Left lung (tissue), 4 donors: ENCODE measurements at regions not wholly inside any gene's neighbourhood (a gene's known extent, or its start where the extent isn't known, plus 50 kb on each side); places are given as distances from the start of the nearest gene placed in this dataset.

Source experiments
- ATAC-seq: fragments of 200-7000 bp; cut with Tn5 transposase; one replicate; pipeline ENCODE4 v1.9.1; 2020; ENCODE audit warnings: moderate library complexity
- DNase-seq, 4 donors: peaks; one replicate each; pipeline ENCODE4 v3.0.0-alpha.2; 2013 to 2020
- H3K27ac ChIP-seq, 2 donors: fragments of 200-600 bp; sonication (generic) in 1 of 2; one replicate each; pipeline versions ENCODE4 v1.5.0 to v1.8.0; 2020 to 2021
- H3K27me3 ChIP-seq, 2 donors: fragments of 200-600 bp; sonication (generic) in 1 of 2; one replicate each; pipeline versions ENCODE4 v1.5.0 to v1.8.0; 2020 to 2021
- H3K36me3 ChIP-seq, 2 donors: fragments of 200-600 bp; sonication (generic) in 1 of 2; one replicate each; pipeline versions ENCODE4 v1.5.0 to v1.8.0; 2020 to 2021
- H3K4me1 ChIP-seq, 2 donors: fragments of 200-600 bp; one replicate each; pipeline ENCODE4 v1.8.0; 2021
- H3K4me3 ChIP-seq, 2 donors: fragments of 200-600 bp; sonication (generic) in 1 of 2; one replicate each; pipeline versions ENCODE4 v1.5.0 to v1.8.0; 2020 to 2021; ENCODE audit warnings: mild to moderate bottlenecking in 1 of 2
- H3K9me3 ChIP-seq, 2 donors: fragments of 200-600 bp; sonication (generic) in 1 of 2; one replicate each; pipeline versions ENCODE4 v1.5.0 to v1.8.0; 2020 to 2021
- intact Hi-C, 2 donors: fragments of 100-400 bp; cut with DNase I; formaldehyde crosslinking; loops; one replicate each; pipeline versions ENCODE4 v1.11.2 to v1.14.2; 2022
- TF ChIP-seq, protein P1 (sequence below), 2 donors: fragments of 200-600 bp; sonication (generic) in 1 of 2; IDR thresholded peaks; one replicate each; pipeline versions ENCODE4 v1.5.0 to v1.8.0; 2021; ENCODE audit warnings: antibody characterized with exemption in 2 of 2
- donor health status: DM: no; HTN: yes; CAD: no.
- donor health status: DM: no; HTN: no; CAD: no.

DNA sequence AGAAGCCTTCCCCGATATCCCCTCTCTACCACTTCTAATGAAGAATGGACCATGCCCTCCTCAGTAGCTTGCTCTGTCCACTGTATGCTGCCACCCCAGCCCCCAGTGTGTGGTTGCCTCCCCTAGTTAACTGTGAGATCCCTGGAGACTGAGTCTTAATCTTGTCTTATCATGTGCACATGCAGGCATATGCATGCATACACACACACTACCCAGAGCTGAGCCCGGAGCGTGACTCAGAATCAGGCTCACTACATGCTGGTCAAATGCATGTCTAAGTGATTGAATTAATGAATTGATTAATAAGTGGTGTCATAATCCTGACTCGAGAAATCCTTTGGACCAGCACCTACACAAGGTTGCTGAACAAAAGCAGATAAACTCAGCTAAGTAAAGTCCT is 99.4 kb downstream of the CCT6B start:
- TF ChIP-seq, protein P1, sequence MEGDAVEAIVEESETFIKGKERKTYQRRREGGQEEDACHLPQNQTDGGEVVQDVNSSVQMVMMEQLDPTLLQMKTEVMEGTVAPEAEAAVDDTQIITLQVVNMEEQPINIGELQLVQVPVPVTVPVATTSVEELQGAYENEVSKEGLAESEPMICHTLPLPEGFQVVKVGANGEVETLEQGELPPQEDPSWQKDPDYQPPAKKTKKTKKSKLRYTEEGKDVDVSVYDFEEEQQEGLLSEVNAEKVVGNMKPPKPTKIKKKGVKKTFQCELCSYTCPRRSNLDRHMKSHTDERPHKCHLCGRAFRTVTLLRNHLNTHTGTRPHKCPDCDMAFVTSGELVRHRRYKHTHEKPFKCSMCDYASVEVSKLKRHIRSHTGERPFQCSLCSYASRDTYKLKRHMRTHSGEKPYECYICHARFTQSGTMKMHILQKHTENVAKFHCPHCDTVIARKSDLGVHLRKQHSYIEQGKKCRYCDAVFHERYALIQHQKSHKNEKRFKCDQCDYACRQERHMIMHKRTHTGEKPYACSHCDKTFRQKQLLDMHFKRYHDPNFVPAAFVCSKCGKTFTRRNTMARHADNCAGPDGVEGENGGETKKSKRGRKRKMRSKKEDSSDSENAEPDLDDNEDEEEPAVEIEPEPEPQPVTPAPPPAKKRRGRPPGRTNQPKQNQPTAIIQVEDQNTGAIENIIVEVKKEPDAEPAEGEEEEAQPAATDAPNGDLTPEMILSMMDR (IDR thresholded peaks at IDR 0.05) = no peak
- intact Hi-C loops = no loop called here
- no peak overlapping the region for H3K4me3 ChIP-seq
- H3K4me1 ChIP-seq = no peaks in the 10 kb centered on the region
- no peaks in the 10 kb centered on the region for H3K9me3 ChIP-seq
- no peak overlapping the region for H3K27ac ChIP-seq
- ATAC-seq (no peak), DNase-seq (no peak)
- H3K36me3 ChIP-seq = no peaks in the 10 kb centered on the region
- H3K27me3 ChIP-seq = no peaks in the 10 kb centered on the region

DNA sequence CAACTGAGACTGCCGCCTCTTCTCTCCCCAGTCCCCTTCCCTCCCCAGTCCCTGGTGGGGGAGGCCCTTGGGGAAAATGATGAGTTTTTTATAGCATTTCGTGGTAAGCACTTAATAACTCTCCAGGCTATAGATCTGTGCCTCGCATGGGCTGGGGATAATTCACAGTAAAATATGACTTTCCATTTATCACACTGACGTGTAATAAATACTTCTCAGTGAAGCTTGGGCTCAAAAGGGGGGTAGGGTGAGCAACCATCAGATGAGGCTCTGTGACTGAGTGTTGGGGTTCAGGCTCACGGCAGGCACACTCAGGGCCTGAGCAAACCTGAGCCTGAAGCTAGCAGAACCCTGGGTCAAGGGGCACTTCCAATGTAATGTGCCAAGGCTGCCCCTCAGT is 101.6 kb downstream of the CCT6B start:
- intact Hi-C loops = no loop called here
- H3K36me3 ChIP-seq = no peaks in the 10 kb centered on the region
- DNase-seq = no peak
- H3K27me3 ChIP-seq = peaks cover 0 to 11% of the 10 kb centered on the region in 2 donors
- H3K4me3 ChIP-seq = no peak overlapping the region
- H3K9me3 ChIP-seq = no peaks in the 10 kb centered on the region
- no peaks in the 10 kb centered on the region for H3K4me1 ChIP-seq
- ATAC-seq = no peak
- H3K27ac ChIP-seq = no peak overlapping the region
- TF ChIP-seq, protein P1 (IDR thresholded peaks at IDR 0.05) = no peak

DNA sequence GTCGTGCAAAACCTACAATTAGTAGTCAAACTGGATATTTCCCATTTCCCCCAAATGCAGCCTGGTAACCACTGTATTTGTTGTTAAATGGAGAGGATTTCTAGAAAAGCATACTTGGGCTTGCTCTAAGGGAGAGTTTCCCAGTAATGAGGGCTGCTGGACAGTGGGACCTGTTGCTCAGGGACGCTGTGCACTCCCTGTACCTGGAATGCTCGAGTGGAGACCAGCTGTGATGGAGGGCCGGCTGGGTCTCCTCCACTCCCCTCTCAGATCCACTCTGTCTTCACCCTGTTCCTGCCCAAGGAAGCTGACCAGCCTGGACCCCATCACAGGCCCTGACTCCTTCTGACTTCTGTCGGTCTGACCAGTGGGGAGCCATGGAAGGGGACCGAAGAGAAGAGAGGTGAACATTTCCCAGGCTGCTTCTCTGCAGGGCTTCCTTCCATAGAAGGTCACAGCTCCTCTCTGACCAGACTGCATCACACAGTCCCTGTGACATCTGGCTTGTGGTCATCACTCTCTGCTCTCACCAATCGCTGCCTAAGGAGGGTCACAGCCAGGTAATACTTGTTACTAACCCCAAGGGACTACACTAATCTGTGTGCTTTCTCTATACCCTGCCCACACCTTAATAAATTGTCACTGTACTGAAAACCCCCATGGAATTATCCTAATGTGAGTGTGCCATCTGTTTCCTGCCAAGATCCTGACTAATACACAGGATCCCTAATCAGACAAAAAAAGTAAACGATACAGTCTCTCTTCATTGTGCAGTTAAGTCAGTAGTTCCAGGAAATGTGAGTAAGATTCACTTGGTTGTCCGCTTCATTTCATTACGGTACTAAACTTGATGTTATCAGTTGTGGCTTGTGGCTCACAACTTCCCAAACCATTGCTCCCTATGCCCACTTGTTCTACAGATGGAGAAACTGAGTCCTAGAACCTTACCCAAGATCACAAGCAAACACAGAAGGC is 102.4 kb downstream of the CCT6B start:
- Histone ChIP-seq H3K9me3 (no peaks in the 10 kb centered on the region), H3K27me3 (peaks cover 0 to 11% of the 10 kb centered on the region in 2 donors), H3K27ac (no peak overlapping the region), H3K4me3 (no peak overlapping the region), H3K4me1 (no peaks in the 10 kb centered on the region), H3K36me3 (no peaks in the 10 kb centered on the region)
- ATAC-seq = no peak
- no peak for DNase-seq
- TF ChIP-seq, protein P1 (IDR thresholded peaks at IDR 0.05) = no peak
- intact Hi-C loops = no loop called here

DNA sequence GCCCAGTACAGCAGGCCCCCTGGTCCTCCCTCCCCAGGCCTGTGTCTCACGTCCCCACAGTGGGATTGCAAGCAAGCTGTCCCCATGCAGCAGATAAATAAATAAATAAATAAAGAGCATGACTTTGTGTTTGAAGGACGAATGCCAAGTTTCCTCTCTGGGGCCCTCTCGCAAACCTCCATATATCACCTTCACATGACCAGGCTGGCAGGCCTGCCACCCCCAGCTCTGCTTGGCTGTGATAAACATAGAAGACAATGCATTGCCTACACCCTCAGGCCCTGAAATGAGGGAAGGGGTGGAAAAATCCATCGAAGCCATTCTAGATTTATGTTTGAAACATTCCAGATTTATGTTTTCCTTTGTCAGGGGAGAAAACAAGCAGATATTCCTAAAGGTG is 107.3 kb downstream of the CCT6B start:
- no peaks in the 10 kb centered on the region for H3K9me3 ChIP-seq
- H3K4me3 ChIP-seq = no peak overlapping the region
- no peaks in the 10 kb centered on the region for H3K4me1 ChIP-seq
- TF ChIP-seq, protein P1 (IDR thresholded peaks at IDR 0.05) = no peak
- no peak overlapping the region for H3K27ac ChIP-seq
- ATAC-seq (no peak), DNase-seq (no peak)
- H3K36me3 ChIP-seq = no peaks in the 10 kb centered on the region
- intact Hi-C loops = no loop called here
- peaks cover 0 to 11% of the 10 kb centered on the region in 2 donors for H3K27me3 ChIP-seq

DNA sequence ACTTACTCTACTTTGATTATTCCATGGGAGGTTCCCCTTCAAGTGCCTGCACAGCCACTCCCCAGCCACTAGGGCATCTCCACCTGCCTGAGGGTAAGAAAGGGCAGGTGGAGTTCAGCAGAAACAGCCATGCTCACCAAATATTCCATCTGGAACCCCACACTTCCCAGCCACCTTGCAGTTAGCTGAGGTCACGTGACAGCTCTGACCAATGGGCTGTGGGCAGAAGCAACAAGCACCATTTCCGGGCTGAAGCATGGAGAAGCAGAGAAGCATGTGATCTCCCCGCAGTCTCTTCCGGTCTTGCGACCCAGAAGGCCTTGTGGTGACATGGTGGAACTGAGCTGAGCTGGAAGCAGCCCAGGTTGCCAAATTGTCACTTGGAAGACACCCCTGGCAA is 108.6 kb downstream of the CCT6B start:
- Histone ChIP-seq H3K9me3 (no peaks in the 10 kb centered on the region), H3K36me3 (no peaks in the 10 kb centered on the region), H3K27ac (no peak overlapping the region), H3K27me3 (peaks cover 0 to 11% of the 10 kb centered on the region in 2 donors), H3K4me3 (no peak overlapping the region), H3K4me1 (no peaks in the 10 kb centered on the region)
- no peak for DNase-seq
- intact Hi-C loops = no loop called here
- TF ChIP-seq, protein P1 (IDR thresholded peaks at IDR 0.05) = no peak
- no peak for ATAC-seq
